Naive thymus-derived CD4-positive, alpha-beta T cell (primary cell): ENCODE measurements at regions not wholly inside any gene's neighbourhood (a gene's known extent, or its start where the extent isn't known, plus 50 kb on each side); places are given as distances from the start of the nearest gene placed in this dataset.

Experiments used
- ATAC-seq: fragments of 150-1000 bp; cut with Tn5 transposase; 2 replicates; pipeline ENCODE4 v1.10.0; 2021; ENCODE audit warnings: mild to moderate bottlenecking, moderate library complexity
- CTCF ChIA-PET: fragments of 350-600 bp; sonication (Branson Sonifier 250); formaldehyde crosslinking; loops from one replicate; lab custom pipeline; 2021; ENCODE audit warnings: antibody characterized with exemption; lab: Charles Lee
- POLR2A ChIA-PET: fragments of 350-600 bp; sonication (Branson Sonifier 250); formaldehyde crosslinking; loops from one replicate; lab custom pipeline; 2021; ENCODE audit warnings: antibody characterized with exemption, inconsistent platforms; lab: Charles Lee
- DNase-seq, 9 donors: peaks; one replicate each; pipeline versions ENCODE4 v3.0.0 to v3.0.0-alpha.2; 2020 to 2022; ENCODE audit warnings: mixed read lengths in 1 of 9
- H3K27ac ChIP-seq: one replicate; pipeline ENCODE4 v1.7.0; 2013; ENCODE audit warnings: mild to moderate bottlenecking, low read depth, low read length, moderate library complexity
- H3K27me3 ChIP-seq, 2 donors: one replicate each; pipeline ENCODE4 v1.7.0; 2013; ENCODE audit warnings: low read length in 2 of 2, mild to moderate bottlenecking in 2 of 2, moderate library complexity in 2 of 2; ENCODE audit not compliant: control insufficient read depth in 2 of 2, insufficient read depth in 2 of 2
- H3K36me3 ChIP-seq, 3 experiments: 1 replicate in 2 of 3; 2 replicates in 1 of 3; pipeline ENCODE4 v1.7.0; 2013; ENCODE audit warnings: low read length in 3 of 3, mild to moderate bottlenecking in 3 of 3, moderate library complexity in 1 of 3; ENCODE audit not compliant: insufficient read depth in 3 of 3, control insufficient read depth in 2 of 3
- H3K4me1 ChIP-seq, 2 donors: one replicate each; pipeline ENCODE4 v1.7.0; 2013; ENCODE audit warnings: low read length in 2 of 2, mild to moderate bottlenecking in 2 of 2, moderate library complexity in 1 of 2; ENCODE audit not compliant: control insufficient read depth in 2 of 2, insufficient read depth in 2 of 2
- H3K4me3 ChIP-seq: 2 replicates; pipeline ENCODE4 v1.7.0; 2013; ENCODE audit warnings: mild to moderate bottlenecking, low read length
- H3K9me3 ChIP-seq, 3 experiments: 1 replicate in 2 of 3; 2 replicates in 1 of 3; pipeline ENCODE4 v1.7.0; 2013; ENCODE audit warnings: low read length in 3 of 3; ENCODE audit not compliant: control insufficient read depth in 2 of 3
- H3K27ac Mint-ChIP-seq, 9 donors: one replicate each; pipeline ENCODE4 v1.8.0; 2020 to 2022; ENCODE audit warnings: mixed read lengths in 9 of 9, mild to moderate bottlenecking in 8 of 9, moderate library complexity in 5 of 9, inconsistent platforms in 2 of 9
- H3K27me3 Mint-ChIP-seq, 5 donors: one replicate each; pipeline ENCODE4 v1.8.0; 2021 to 2022; ENCODE audit warnings: mixed read lengths in 5 of 5, mild to moderate bottlenecking in 1 of 5
- H3K36me3 Mint-ChIP-seq, 5 donors: one replicate each; pipeline ENCODE4 v1.8.0; 2020 to 2022; ENCODE audit warnings: mixed read lengths in 5 of 5, mild to moderate bottlenecking in 3 of 5, inconsistent platforms in 1 of 5
- H3K4me1 Mint-ChIP-seq, 7 donors: one replicate each; pipeline ENCODE4 v1.8.0; 2020 to 2022; ENCODE audit warnings: mixed read lengths in 7 of 7, mild to moderate bottlenecking in 3 of 7, inconsistent platforms in 1 of 7
- H3K4me3 Mint-ChIP-seq, 10 donors: one replicate each; pipeline ENCODE4 v1.8.0; 2020 to 2022; ENCODE audit warnings: mild to moderate bottlenecking in 10 of 10, mixed read lengths in 10 of 10, moderate library complexity in 6 of 10, inconsistent platforms in 2 of 10
- H3K9me3 Mint-ChIP-seq, 11 donors: one replicate each; pipeline ENCODE4 v1.8.0; 2020 to 2022; ENCODE audit warnings: mixed read lengths in 11 of 11, mild to moderate bottlenecking in 4 of 11, inconsistent platforms in 1 of 11, moderate library complexity in 1 of 11
- intact Hi-C, 2 donors: fragments of 100-400 bp; cut with micrococcal nuclease; formaldehyde crosslinking; loops; one replicate each; pipeline ENCODE4 v1.15.1; 2023

DNA sequence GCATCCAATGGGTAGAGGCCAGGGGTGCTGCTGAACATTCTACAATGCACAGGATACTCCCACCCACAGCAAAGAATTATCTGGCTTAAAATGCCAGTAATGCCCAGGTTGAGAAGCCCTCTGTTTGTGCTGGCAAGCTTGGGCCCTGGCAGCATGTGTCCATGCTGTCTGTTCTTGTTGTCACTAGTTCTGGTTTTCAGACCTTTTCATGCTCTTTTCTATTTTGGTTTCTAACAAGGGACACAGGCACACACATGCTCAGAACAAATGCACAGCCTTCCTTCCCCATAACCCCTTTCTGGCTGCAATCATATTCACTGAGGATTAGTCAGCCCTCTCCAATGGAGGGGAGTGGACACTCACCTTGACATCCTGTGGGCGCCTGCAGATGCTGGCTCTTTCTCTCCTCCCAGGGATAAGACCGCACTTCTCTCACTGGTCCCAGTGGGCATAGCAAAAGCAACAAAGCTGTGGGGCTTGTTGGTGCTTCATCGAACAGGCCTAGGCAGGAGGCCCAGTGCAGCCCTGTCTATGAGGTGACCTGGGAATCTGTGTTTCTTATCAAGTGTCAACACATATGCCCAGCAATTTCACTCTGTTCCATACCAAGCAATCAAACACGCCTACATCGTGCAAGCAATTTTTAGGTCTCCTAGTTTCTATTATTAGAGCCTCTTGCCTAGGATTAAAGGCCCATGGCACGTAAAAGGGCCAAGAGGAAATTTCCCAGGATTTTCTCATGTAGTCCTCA, 271.1 kb upstream of the CCL2 start:
- H3K4me1 Mint-ChIP-seq = peaks cover 0 to 9% (median 0%) of the 10 kb centered on the region in 7 donors
- ATAC-seq = no peak
- H3K4me3 ChIP-seq = no peak overlapping the region
- no peak overlapping the region for H3K27ac ChIP-seq
- no peaks in the 10 kb centered on the region for H3K9me3 ChIP-seq
- no peak overlapping the region for H3K4me3 Mint-ChIP-seq
- no peaks in the 10 kb centered on the region for H3K27me3 ChIP-seq
- H3K36me3 Mint-ChIP-seq = peaks cover 0 to 4% (median 0%) of the 10 kb centered on the region in 5 donors
- H3K4me1 ChIP-seq = no peaks in the 10 kb centered on the region
- H3K36me3 ChIP-seq = no peaks in the 10 kb centered on the region
- peaks cover 0 to 39% (median 16%) of the 10 kb centered on the region in 5 donors for H3K27me3 Mint-ChIP-seq
- H3K9me3 Mint-ChIP-seq = peaks cover 0 to 5% (median 0%) of the 10 kb centered on the region in 11 donors
- DNase-seq = no peak
- CTCF ChIA-PET = no interaction called here
- no peak overlapping the region for H3K27ac Mint-ChIP-seq
- POLR2A ChIA-PET = no interaction called here
- intact Hi-C loops = no loop called here

GRCh38 chr17:33986088-33986487, 269.0 kb upstream of the CCL2 start:
- intact Hi-C loops = no loop called here
- no peak for DNase-seq
- Mint-ChIP-seq H3K9me3 (peaks cover 0 to 5% (median 0%) of the 10 kb centered on the region in 11 donors), H3K4me1 (peaks cover 0 to 7% (median 0%) of the 10 kb centered on the region in 7 donors), H3K36me3 (peaks cover 0 to 4% (median 0%) of the 10 kb centered on the region in 5 donors), H3K4me3 (no peak overlapping the region), H3K27ac (no peak overlapping the region), H3K27me3 (peaks cover 0 to 44% (median 23%) of the 10 kb centered on the region in 5 donors)
- no peak for ATAC-seq
- POLR2A ChIA-PET = no interaction called here
- Histone ChIP-seq H3K36me3 (no peaks in the 10 kb centered on the region), H3K4me3 (no peak overlapping the region), H3K4me1 (no peaks in the 10 kb centered on the region), H3K9me3 (no peaks in the 10 kb centered on the region), H3K27me3 (no peaks in the 10 kb centered on the region), H3K27ac (no peak overlapping the region)
- CTCF ChIA-PET = interaction anchor here (0.7 kb wide), 1 partner anchor 13 kb away, joined by 4 read pairs; no protein-coding TSS in a partner anchor

- peaks cover 0 to 4% (median 0%) of the 10 kb centered on the region in 5 donors for H3K36me3 Mint-ChIP-seq
- ATAC-seq = no peak
- intact Hi-C loops = no loop called here
- H3K4me1 Mint-ChIP-seq = peaks cover 0 to 7% (median 0%) of the 10 kb centered on the region in 7 donors
- Histone ChIP-seq H3K27ac (no peak overlapping the region), H3K4me1 (no peaks in the 10 kb centered on the region), H3K36me3 (no peaks in the 10 kb centered on the region), H3K4me3 (no peak overlapping the region), H3K9me3 (no peaks in the 10 kb centered on the region), H3K27me3 (no peaks in the 10 kb centered on the region)
- H3K27me3 Mint-ChIP-seq = peaks cover 0 to 48% (median 20%) of the 10 kb centered on the region in 5 donors
- H3K9me3 Mint-ChIP-seq = peaks cover 0 to 5% (median 0%) of the 10 kb centered on the region in 11 donors
- H3K4me3 Mint-ChIP-seq = no peak overlapping the region
- DNase-seq = no peak
- ChIA-PET CTCF (no interaction called here), POLR2A (no interaction called here)
- no peak overlapping the region for H3K27ac Mint-ChIP-seq
Measured at GRCh38 chr17:33986566-33986965, 268.5 kb upstream of the CCL2 start.

DNA sequence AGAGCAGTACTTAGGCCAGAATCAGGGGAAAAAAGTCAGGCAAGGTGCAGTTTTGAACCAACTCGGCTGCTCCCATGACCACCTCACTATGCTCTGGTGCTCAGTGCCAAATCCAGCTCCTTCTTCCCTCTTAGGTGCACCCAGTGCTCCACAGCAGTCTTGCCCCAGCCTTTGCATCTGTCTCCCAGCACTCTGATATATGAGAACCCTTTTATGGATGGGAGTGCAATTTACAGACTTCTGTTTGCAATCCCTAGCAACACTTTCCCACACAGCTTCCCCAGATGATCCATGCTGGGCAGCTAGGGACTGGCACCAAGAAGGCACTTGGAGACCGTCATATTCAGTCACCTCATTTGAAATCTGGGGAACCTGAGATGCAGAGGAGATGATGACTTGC, 267.9 kb upstream of the CCL2 start:
- Mint-ChIP-seq H3K27ac (no peak overlapping the region), H3K27me3 (peaks cover 0 to 48% (median 20%) of the 10 kb centered on the region in 5 donors), H3K9me3 (peaks cover 0 to 5% (median 0%) of the 10 kb centered on the region in 11 donors), H3K4me1 (peaks cover 0 to 4% (median 0%) of the 10 kb centered on the region in 7 donors), H3K36me3 (peaks cover 0 to 4% (median 0%) of the 10 kb centered on the region in 5 donors), H3K4me3 (no peak overlapping the region)
- Histone ChIP-seq H3K4me3 (no peak overlapping the region), H3K27me3 (no peaks in the 10 kb centered on the region), H3K4me1 (no peaks in the 10 kb centered on the region), H3K27ac (no peak overlapping the region), H3K36me3 (no peaks in the 10 kb centered on the region), H3K9me3 (no peaks in the 10 kb centered on the region)
- ChIA-PET POLR2A (no interaction called here), CTCF (no interaction called here)
- intact Hi-C loops = no loop called here
- DNase-seq (no peak), ATAC-seq (no peak)

GRCh38 chr17:33989361-33990148, 265.5 kb upstream of the CCL2 start:
- H3K4me3 Mint-ChIP-seq = no peak overlapping the region
- CTCF ChIA-PET = interaction anchor here (0.6 kb wide), 1 partner anchor 241 kb away, joined by 4 read pairs; no protein-coding TSS in a partner anchor
- H3K4me1 Mint-ChIP-seq = peaks cover 0 to 3% (median 0%) of the 10 kb centered on the region in 7 donors
- no peak for DNase-seq
- H3K27me3 Mint-ChIP-seq = peaks cover 0 to 43% (median 20%) of the 10 kb centered on the region in 5 donors
- no peak overlapping the region for H3K27ac Mint-ChIP-seq
- Histone ChIP-seq H3K27me3 (no peaks in the 10 kb centered on the region), H3K4me1 (no peaks in the 10 kb centered on the region), H3K27ac (no peak overlapping the region), H3K36me3 (no peaks in the 10 kb centered on the region), H3K9me3 (no peaks in the 10 kb centered on the region), H3K4me3 (no peak overlapping the region)
- POLR2A ChIA-PET = no interaction called here
- H3K9me3 Mint-ChIP-seq = peaks cover 0 to 5% (median 0%) of the 10 kb centered on the region in 11 donors
- H3K36me3 Mint-ChIP-seq = peaks cover 0 to 4% (median 0%) of the 10 kb centered on the region in 5 donors
- intact Hi-C loops = no loop called here
- no peak for ATAC-seq

- Mint-ChIP-seq H3K27me3 (peaks cover 0 to 41% (median 16%) of the 10 kb centered on the region in 5 donors), H3K4me3 (no peak overlapping the region), H3K4me1 (peaks cover 0 to 3% (median 0%) of the 10 kb centered on the region in 7 donors), H3K27ac (no peak overlapping the region), H3K9me3 (peaks cover 0 to 6% (median 0%) of the 10 kb centered on the region in 11 donors), H3K36me3 (peaks cover 0 to 4% (median 0%) of the 10 kb centered on the region in 5 donors)
- ChIA-PET POLR2A (no interaction called here), CTCF (no interaction called here)
- ATAC-seq (no peak), DNase-seq (no peak)
- intact Hi-C loops = no loop called here
- no peaks in the 10 kb centered on the region for H3K4me1 ChIP-seq
- H3K4me3 ChIP-seq = no peak overlapping the region
- no peaks in the 10 kb centered on the region for H3K36me3 ChIP-seq
- H3K27me3 ChIP-seq = no peaks in the 10 kb centered on the region
- H3K9me3 ChIP-seq = no peaks in the 10 kb centered on the region
- no peak overlapping the region for H3K27ac ChIP-seq
Measured at GRCh38 chr17:33990943-33991706, 264.0 kb upstream of the CCL2 start.
